Astrocyte (in vitro differentiated cells and primary cell): ENCODE measurements at regions not wholly inside any gene's neighbourhood (a gene's known extent, or its start where the extent isn't known, plus 50 kb on each side); places are given as distances from the start of the nearest gene placed in this dataset.

ENCODE experiments used
- DNase-seq: peaks from one replicate; pipeline ENCODE4 v3.0.0-alpha.2; 2010; ENCODE audit warnings: low read depth
- FAIRE-seq: peaks from 2 replicates; lab custom pipeline; 2011; peaks lifted over from hg19 to GRCh38; lab: Jason Lieb, UNC
- H2AFZ ChIP-seq: 2 replicates; pipeline ENCODE4 v1.6.0; 2012; ENCODE audit warnings: low read depth, low read length, inconsistent platforms
- H3K27ac ChIP-seq: 2 replicates; pipeline ENCODE4 v1.5.1; 2011; ENCODE audit warnings: low read depth, low read length, inconsistent platforms
- H3K27me3 ChIP-seq: 2 replicates; pipeline ENCODE4 v1.6.0; 2011; ENCODE audit warnings: low read length, inconsistent platforms; ENCODE audit not compliant: insufficient read depth
- H3K36me3 ChIP-seq: 2 replicates; pipeline ENCODE4 v1.5.1; 2011; ENCODE audit warnings: low read length, inconsistent platforms; ENCODE audit not compliant: insufficient read depth
- H3K4me1 ChIP-seq: 2 replicates; pipeline ENCODE4 v1.5.1; 2011; ENCODE audit warnings: low read length, inconsistent platforms; ENCODE audit not compliant: insufficient read depth
- H3K4me2 ChIP-seq: 2 replicates; pipeline ENCODE4 v1.6.0; 2012; ENCODE audit warnings: low read length, inconsistent platforms
- H3K4me3 ChIP-seq: 2 replicates; pipeline ENCODE4 v1.5.1; 2011; ENCODE audit warnings: low read depth, mild to moderate bottlenecking, low read length, inconsistent platforms; ENCODE audit not compliant: insufficient read depth
- H3K79me2 ChIP-seq: 2 replicates; pipeline ENCODE4 v1.6.0; 2012; ENCODE audit warnings: mild to moderate bottlenecking, low read length, inconsistent platforms; ENCODE audit not compliant: insufficient read depth
- H3K9ac ChIP-seq: 2 replicates; pipeline ENCODE4 v1.6.0; 2012; ENCODE audit warnings: mild to moderate bottlenecking, low read length, inconsistent platforms
- H3K9me3 ChIP-seq: 2 replicates; pipeline ENCODE4 v1.5.1; 2012; ENCODE audit warnings: low read depth, mild to moderate bottlenecking, low read length, inconsistent platforms; ENCODE audit not compliant: insufficient read depth
- H4K20me1 ChIP-seq: 2 replicates; pipeline ENCODE4 v1.6.0; 2012; ENCODE audit warnings: low read length, inconsistent platforms; ENCODE audit not compliant: insufficient read depth
- H3K27ac Mint-ChIP-seq: one replicate; pipeline ENCODE4 v1.8.0; 2021; ENCODE audit warnings: mild to moderate bottlenecking, mixed read lengths; ENCODE audit not compliant: unreplicated experiment
- H3K27me3 Mint-ChIP-seq: one replicate; pipeline ENCODE4 v1.8.0; 2021; ENCODE audit warnings: low read depth, mixed read lengths; ENCODE audit not compliant: unreplicated experiment
- H3K36me3 Mint-ChIP-seq: one replicate; pipeline ENCODE4 v1.8.0; 2021; ENCODE audit warnings: low read depth, mixed read lengths; ENCODE audit not compliant: unreplicated experiment
- H3K4me1 Mint-ChIP-seq: one replicate; pipeline ENCODE4 v1.8.0; 2021; ENCODE audit warnings: low read depth, mixed read lengths; ENCODE audit not compliant: unreplicated experiment
- H3K4me3 Mint-ChIP-seq: one replicate; pipeline ENCODE4 v1.8.0; 2021; ENCODE audit warnings: mild to moderate bottlenecking, moderate library complexity, mixed read lengths; ENCODE audit not compliant: unreplicated experiment
- H3K9me3 Mint-ChIP-seq: one replicate; pipeline ENCODE4 v1.8.0; 2021; ENCODE audit warnings: mild to moderate bottlenecking, mixed read lengths; ENCODE audit not compliant: unreplicated experiment
- EZH2 ChIP-seq: IDR thresholded peaks from 2 replicates; pipeline ENCODE4 v1.6.1; 2012; ENCODE audit warnings: mild to moderate bottlenecking, low read length, inconsistent platforms; ENCODE audit not compliant: insufficient read depth
- TF ChIP-seq, protein P1 (sequence below): IDR thresholded peaks from 2 replicates; pipeline ENCODE4 v1.5.1; 2011; ENCODE audit warnings: low read depth, mild to moderate bottlenecking, inconsistent platforms, low read length, moderate library complexity; ENCODE audit not compliant: insufficient read depth

DNA sequence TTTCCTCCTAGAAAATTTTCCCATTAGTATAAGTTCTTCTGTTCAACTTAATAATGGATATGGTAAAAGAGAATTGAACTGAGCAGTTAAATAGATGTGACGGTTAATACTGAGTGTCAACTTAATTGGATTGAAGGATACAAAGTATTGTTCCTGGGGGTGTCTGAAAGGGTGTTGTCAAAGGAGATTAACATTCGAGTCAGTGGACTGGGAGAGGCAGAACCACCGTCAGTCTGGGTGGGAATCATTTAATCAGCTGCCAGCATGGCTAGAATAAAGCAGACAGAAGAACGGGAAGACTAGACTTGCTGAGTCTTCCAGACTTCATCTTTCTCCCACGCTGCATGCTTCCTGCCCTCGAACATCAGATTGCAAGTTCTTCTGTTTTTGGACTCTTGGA lies 689.6 kb upstream of the CDH10 start:
- no peak overlapping the region for H3K4me2 ChIP-seq
- H3K4me3 ChIP-seq: no peak overlapping the region
- no peaks in the 10 kb centered on the region for H4K20me1 ChIP-seq
- FAIRE-seq (no peak), DNase-seq (no peak)
- H3K79me2 ChIP-seq: no peaks in the 10 kb centered on the region
- peaks cover 4% of the 10 kb centered on the region for H3K9me3 ChIP-seq
- H2AFZ ChIP-seq: no peak overlapping the region
- H3K9me3 Mint-ChIP-seq: peaks cover 2% of the 10 kb centered on the region
- H3K36me3 Mint-ChIP-seq: no peaks in the 10 kb centered on the region
- no peak overlapping the region for H3K27ac ChIP-seq
- no peak overlapping the region for H3K9ac ChIP-seq
- no peaks in the 10 kb centered on the region for H3K4me1 ChIP-seq
- TF ChIP-seq EZH2: no peak
- TF ChIP-seq, protein P1, sequence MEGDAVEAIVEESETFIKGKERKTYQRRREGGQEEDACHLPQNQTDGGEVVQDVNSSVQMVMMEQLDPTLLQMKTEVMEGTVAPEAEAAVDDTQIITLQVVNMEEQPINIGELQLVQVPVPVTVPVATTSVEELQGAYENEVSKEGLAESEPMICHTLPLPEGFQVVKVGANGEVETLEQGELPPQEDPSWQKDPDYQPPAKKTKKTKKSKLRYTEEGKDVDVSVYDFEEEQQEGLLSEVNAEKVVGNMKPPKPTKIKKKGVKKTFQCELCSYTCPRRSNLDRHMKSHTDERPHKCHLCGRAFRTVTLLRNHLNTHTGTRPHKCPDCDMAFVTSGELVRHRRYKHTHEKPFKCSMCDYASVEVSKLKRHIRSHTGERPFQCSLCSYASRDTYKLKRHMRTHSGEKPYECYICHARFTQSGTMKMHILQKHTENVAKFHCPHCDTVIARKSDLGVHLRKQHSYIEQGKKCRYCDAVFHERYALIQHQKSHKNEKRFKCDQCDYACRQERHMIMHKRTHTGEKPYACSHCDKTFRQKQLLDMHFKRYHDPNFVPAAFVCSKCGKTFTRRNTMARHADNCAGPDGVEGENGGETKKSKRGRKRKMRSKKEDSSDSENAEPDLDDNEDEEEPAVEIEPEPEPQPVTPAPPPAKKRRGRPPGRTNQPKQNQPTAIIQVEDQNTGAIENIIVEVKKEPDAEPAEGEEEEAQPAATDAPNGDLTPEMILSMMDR: no peak
- H3K4me1 Mint-ChIP-seq: no peaks in the 10 kb centered on the region
- H3K27me3 Mint-ChIP-seq: no peaks in the 10 kb centered on the region
- no peaks in the 10 kb centered on the region for H3K27me3 ChIP-seq
- H3K36me3 ChIP-seq: no peaks in the 10 kb centered on the region
- no peak overlapping the region for H3K27ac Mint-ChIP-seq
- no peak overlapping the region for H3K4me3 Mint-ChIP-seq

GRCh38 chr5:25330721-25331120 lies 685.9 kb upstream of the CDH10 start:
- Mint-ChIP-seq H3K27me3 (no peaks in the 10 kb centered on the region), H3K27ac (no peak overlapping the region)

DNA sequence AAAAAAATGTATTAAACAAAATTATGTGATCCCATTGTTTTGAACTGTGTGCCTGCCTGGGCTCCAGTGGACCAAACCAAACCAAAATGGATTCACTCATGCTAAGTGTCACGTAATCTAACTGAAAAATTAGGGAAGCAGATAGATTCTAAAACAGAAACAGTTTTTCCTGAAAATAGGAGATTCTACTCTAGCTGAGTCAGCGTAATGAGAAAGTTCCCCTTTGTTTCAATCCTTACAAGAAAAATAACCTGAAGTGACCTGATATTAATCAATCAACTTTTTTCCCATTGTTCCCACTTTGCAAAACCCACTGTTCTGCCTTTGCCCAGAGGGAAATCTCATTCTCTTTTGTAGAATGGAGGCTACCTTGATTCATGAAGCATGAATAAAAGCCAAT lies 682.4 kb upstream of the CDH10 start:
- Histone ChIP-seq H3K9me3 (peaks cover 4% of the 10 kb centered on the region), H3K4me1 (no peaks in the 10 kb centered on the region), H3K27me3 (no peaks in the 10 kb centered on the region), H3K4me3 (no peak overlapping the region), H3K9ac (no peak overlapping the region), H3K4me2 (no peak overlapping the region), H2AFZ (no peak overlapping the region), H4K20me1 (no peaks in the 10 kb centered on the region), H3K36me3 (no peaks in the 10 kb centered on the region), H3K79me2 (no peaks in the 10 kb centered on the region), H3K27ac (no peak overlapping the region)
- FAIRE-seq: no peak
- Mint-ChIP-seq H3K27ac (no peak overlapping the region), H3K4me3 (no peak overlapping the region), H3K27me3 (no peaks in the 10 kb centered on the region), H3K9me3 (peaks cover 5% of the 10 kb centered on the region), H3K4me1 (no peaks in the 10 kb centered on the region), H3K36me3 (no peaks in the 10 kb centered on the region)
- no peak for DNase-seq
- TF ChIP-seq, protein P1: no peak

More at GRCh38 chr5:25330721-25331120, 685.9 kb upstream of the CDH10 start:
- Mint-ChIP-seq H3K4me3 (no peak overlapping the region), H3K4me1 (no peaks in the 10 kb centered on the region), H3K9me3 (peaks cover 5% of the 10 kb centered on the region), H3K36me3 (no peaks in the 10 kb centered on the region)
- FAIRE-seq: no peak
- no peak for TF ChIP-seq EZH2
- TF ChIP-seq, protein P1: no peak
- Histone ChIP-seq H3K9ac (no peak overlapping the region), H3K79me2 (no peaks in the 10 kb centered on the region), H3K4me3 (no peak overlapping the region), H4K20me1 (no peaks in the 10 kb centered on the region), H3K4me2 (no peak overlapping the region), H3K36me3 (no peaks in the 10 kb centered on the region), H3K9me3 (peaks cover 4% of the 10 kb centered on the region), H3K27me3 (no peaks in the 10 kb centered on the region), H3K4me1 (no peaks in the 10 kb centered on the region), H2AFZ (no peak overlapping the region), H3K27ac (no peak overlapping the region)
- DNase-seq: no peak
